WTC11 (cell line): ENCODE measurements at regions not wholly inside any gene's neighbourhood (a gene's known extent, or its start where the extent isn't known, plus 50 kb on each side); places are given as distances from the start of the nearest gene placed in this dataset.

Experiments
- CTCF ChIP-seq: fragments of 200-600 bp; IDR thresholded peaks from 2 replicates; pipeline ENCODE4 v1.8.0; 2022; ENCODE audit warnings: antibody characterized with exemption
- ELF4 ChIP-seq: sonication (generic); formaldehyde crosslinking; IDR thresholded peaks from 2 replicates; pipeline ENCODE4 v1.8.1; 2022; ENCODE audit warnings: low read depth, mild to moderate bottlenecking, moderate library complexity, missing genetic modification reagents
- IRF2 ChIP-seq: sonication (generic); formaldehyde crosslinking; IDR thresholded peaks from 2 replicates; pipeline ENCODE4 v1.8.0; 2022; ENCODE audit warnings: low read depth, missing genetic modification reagents, borderline replicate concordance
- KAT7 ChIP-seq: sonication (generic); formaldehyde crosslinking; IDR thresholded peaks from 2 replicates; pipeline ENCODE4 v1.8.1; 2023; ENCODE audit warnings: missing genetic modification reagents, mild to moderate bottlenecking, borderline replicate concordance
- NR1H2 ChIP-seq: sonication (generic); formaldehyde crosslinking; IDR thresholded peaks from 2 replicates; pipeline ENCODE4 v1.9.0; 2021; ENCODE audit warnings: mild to moderate bottlenecking, moderate library complexity, missing genetic modification reagents
- PREB ChIP-seq: sonication (generic); formaldehyde crosslinking; IDR thresholded peaks from 2 replicates; pipeline ENCODE4 v1.8.1; 2022; ENCODE audit warnings: mild to moderate bottlenecking, missing genetic modification reagents, moderate library complexity, borderline replicate concordance
- RORB ChIP-seq: fragments of 250-450 bp; sonication (Bioruptor Pico); IDR thresholded peaks from 2 replicates; pipeline ENCODE4 v1.9.0; 2021; ENCODE audit warnings: mild to moderate bottlenecking
- TEAD4 ChIP-seq: sonication (generic); formaldehyde crosslinking; IDR thresholded peaks from 2 replicates; pipeline ENCODE4 v1.8.0; 2022; ENCODE audit warnings: mild to moderate bottlenecking, missing genetic modification reagents
- USF2 ChIP-seq: sonication (generic); formaldehyde crosslinking; IDR thresholded peaks from 2 replicates; pipeline ENCODE4 v1.8.1; 2023; ENCODE audit warnings: mild to moderate bottlenecking, missing genetic modification reagents, moderate library complexity
- TF ChIP-seq, protein P1 (sequence below): sonication (generic); formaldehyde crosslinking; IDR thresholded peaks from 2 replicates; pipeline ENCODE4 v1.8.0; 2023; ENCODE audit warnings: missing genetic modification reagents, mild to moderate bottlenecking, borderline replicate concordance

DNA sequence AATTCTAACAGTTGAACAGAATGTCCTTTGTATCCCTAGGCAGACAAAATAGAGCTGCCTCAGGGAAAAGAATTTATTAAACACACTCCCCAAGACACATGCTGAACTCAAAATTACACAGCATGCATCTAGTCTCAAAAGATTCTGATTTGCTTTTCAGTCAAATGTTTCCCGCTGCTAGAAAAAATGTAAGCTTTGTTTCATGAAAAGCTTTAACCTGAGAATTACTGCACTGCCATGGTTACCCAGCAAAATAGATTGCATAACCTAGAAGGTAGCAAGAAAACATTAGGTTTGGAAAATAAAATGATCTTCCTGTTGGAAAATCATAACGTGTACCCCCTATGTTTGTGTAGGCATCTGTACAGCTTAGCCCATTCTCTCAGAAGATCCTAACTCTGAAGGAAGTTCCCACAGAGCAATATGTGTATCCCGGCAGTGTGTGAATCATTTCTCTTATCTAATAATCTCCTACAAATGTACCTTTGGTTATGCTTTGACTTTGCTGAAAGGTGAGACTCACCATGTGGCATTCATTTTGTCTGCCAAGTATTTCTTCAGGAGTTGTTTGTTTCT lies 646.9 kb downstream of the STPG2 start:
- no peak for TF ChIP-seq CTCF
- TF ChIP-seq TEAD4 (CRISPR knock-in tag), result no peak
- no peak for TF ChIP-seq NR1H2 (CRISPR knock-in tag)
- no peak for TF ChIP-seq PREB
- TF ChIP-seq KAT7, result no peak
- TF ChIP-seq ELF4 (CRISPR knock-in tag), result no peak
- no peak for TF ChIP-seq IRF2 (CRISPR knock-in tag)
- TF ChIP-seq, protein P1, sequence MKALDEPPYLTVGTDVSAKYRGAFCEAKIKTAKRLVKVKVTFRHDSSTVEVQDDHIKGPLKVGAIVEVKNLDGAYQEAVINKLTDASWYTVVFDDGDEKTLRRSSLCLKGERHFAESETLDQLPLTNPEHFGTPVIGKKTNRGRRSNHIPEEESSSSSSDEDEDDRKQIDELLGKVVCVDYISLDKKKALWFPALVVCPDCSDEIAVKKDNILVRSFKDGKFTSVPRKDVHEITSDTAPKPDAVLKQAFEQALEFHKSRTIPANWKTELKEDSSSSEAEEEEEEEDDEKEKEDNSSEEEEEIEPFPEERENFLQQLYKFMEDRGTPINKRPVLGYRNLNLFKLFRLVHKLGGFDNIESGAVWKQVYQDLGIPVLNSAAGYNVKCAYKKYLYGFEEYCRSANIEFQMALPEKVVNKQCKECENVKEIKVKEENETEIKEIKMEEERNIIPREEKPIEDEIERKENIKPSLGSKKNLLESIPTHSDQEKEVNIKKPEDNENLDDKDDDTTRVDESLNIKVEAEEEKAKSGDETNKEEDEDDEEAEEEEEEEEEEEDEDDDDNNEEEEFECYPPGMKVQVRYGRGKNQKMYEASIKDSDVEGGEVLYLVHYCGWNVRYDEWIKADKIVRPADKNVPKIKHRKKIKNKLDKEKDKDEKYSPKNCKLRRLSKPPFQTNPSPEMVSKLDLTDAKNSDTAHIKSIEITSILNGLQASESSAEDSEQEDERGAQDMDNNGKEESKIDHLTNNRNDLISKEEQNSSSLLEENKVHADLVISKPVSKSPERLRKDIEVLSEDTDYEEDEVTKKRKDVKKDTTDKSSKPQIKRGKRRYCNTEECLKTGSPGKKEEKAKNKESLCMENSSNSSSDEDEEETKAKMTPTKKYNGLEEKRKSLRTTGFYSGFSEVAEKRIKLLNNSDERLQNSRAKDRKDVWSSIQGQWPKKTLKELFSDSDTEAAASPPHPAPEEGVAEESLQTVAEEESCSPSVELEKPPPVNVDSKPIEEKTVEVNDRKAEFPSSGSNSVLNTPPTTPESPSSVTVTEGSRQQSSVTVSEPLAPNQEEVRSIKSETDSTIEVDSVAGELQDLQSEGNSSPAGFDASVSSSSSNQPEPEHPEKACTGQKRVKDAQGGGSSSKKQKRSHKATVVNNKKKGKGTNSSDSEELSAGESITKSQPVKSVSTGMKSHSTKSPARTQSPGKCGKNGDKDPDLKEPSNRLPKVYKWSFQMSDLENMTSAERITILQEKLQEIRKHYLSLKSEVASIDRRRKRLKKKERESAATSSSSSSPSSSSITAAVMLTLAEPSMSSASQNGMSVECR, result no peak
- TF ChIP-seq RORB (CRISPR knock-in tag), result no peak
- TF ChIP-seq USF2 (CRISPR knock-in tag), result no peak
